Loucy (cell line): ENCODE measurements at regions not wholly inside any gene's neighbourhood (a gene's known extent, or its start where the extent isn't known, plus 50 kb on each side); places are given as distances from the start of the nearest gene placed in this dataset.

Experiments used
- H2AFZ ChIP-seq: fragments of 200-600 bp; sonication (generic); 2 replicates; pipeline ENCODE4 v1.6.0; 2016; ENCODE audit warnings: antibody characterized with exemption, mild to moderate bottlenecking, low read length, moderate library complexity
- H3F3A ChIP-seq: fragments of 200-600 bp; 2 replicates; pipeline ENCODE4 v1.6.0; 2016; ENCODE audit warnings: antibody characterized with exemption, low read depth, mild to moderate bottlenecking
- H3K27me3 ChIP-seq: fragments of 200-600 bp; sonication (generic); 2 replicates; pipeline ENCODE4 v1.6.1; 2014; ENCODE audit warnings: low read length, mild to moderate bottlenecking; ENCODE audit not compliant: insufficient read depth, poor library complexity, severe bottlenecking
- H3K36me3 ChIP-seq: fragments of 200-600 bp; sonication (generic); 2 replicates; pipeline ENCODE4 v1.6.1; 2016; ENCODE audit warnings: low read length; ENCODE audit not compliant: insufficient read depth
- H3K4me1 ChIP-seq: fragments of 200-600 bp; sonication (generic); 2 replicates; pipeline ENCODE4 v1.5.1; 2014; ENCODE audit warnings: low read length, mild to moderate bottlenecking; ENCODE audit not compliant: insufficient read depth, poor library complexity, severe bottlenecking
- H3K4me2 ChIP-seq: fragments of 200-600 bp; sonication (generic); 2 replicates; pipeline ENCODE4 v1.6.0; 2014; ENCODE audit warnings: antibody characterized with exemption, low read length, low read depth, mild to moderate bottlenecking; ENCODE audit not compliant: poor library complexity, severe bottlenecking
- H3K4me3 ChIP-seq: fragments of 200-600 bp; sonication (generic); 2 replicates; pipeline ENCODE4 v1.5.1; 2014; ENCODE audit warnings: low read length, mild to moderate bottlenecking, mixed read lengths; ENCODE audit not compliant: poor library complexity, severe bottlenecking
- H3K79me2 ChIP-seq: fragments of 200-600 bp; sonication (generic); 2 replicates; pipeline ENCODE4 v1.6.1; 2014; ENCODE audit warnings: low read length; ENCODE audit not compliant: insufficient read depth
- H3K9ac ChIP-seq: fragments of 200-600 bp; sonication (generic); 2 replicates; pipeline ENCODE4 v1.6.0; 2014; ENCODE audit warnings: mild to moderate bottlenecking, low read depth, low read length, moderate library complexity; ENCODE audit not compliant: poor library complexity, severe bottlenecking
- H3K9me2 ChIP-seq: fragments of 200-600 bp; sonication (generic); replicated peaks from 2 replicates; pipeline ENCODE4 v1.6.1; 2016; ENCODE audit warnings: low read depth, low read length, mixed read lengths
- H3K9me3 ChIP-seq: fragments of 200-600 bp; sonication (generic); 2 replicates; pipeline ENCODE4 v1.6.1; 2014; ENCODE audit warnings: mild to moderate bottlenecking, antibody characterized with exemption, low read length, low read depth; ENCODE audit not compliant: insufficient read depth
- H4K20me1 ChIP-seq: fragments of 200-600 bp; sonication (generic); 2 replicates; pipeline ENCODE4 v1.6.0; 2014; ENCODE audit warnings: antibody characterized with exemption, low read length, mild to moderate bottlenecking; ENCODE audit not compliant: insufficient read depth, poor library complexity, severe bottlenecking
- CTCF ChIP-seq: fragments of 200-600 bp; sonication (generic); conservative IDR thresholded peaks from 2 replicates; pipeline ENCODE4 v1.5.1; 2014; ENCODE audit warnings: mild to moderate bottlenecking, antibody characterized with exemption, low read length
- EZH2phosphoT487 ChIP-seq: fragments of 200-600 bp; IDR thresholded peaks from 2 replicates; pipeline ENCODE4 v1.6.1; 2018; ENCODE audit warnings: antibody characterized with exemption, mild to moderate bottlenecking, moderate library complexity, borderline replicate concordance

- no peak overlapping the region for H3K9ac ChIP-seq
- H3K36me3 ChIP-seq = no peaks in the 10 kb centered on the region
- H4K20me1 ChIP-seq = no peaks in the 10 kb centered on the region
- no peaks in the 10 kb centered on the region for H3K4me1 ChIP-seq
- no peak overlapping the region for H3K4me2 ChIP-seq
- H3K27me3 ChIP-seq = no peaks in the 10 kb centered on the region
- H3K9me2 ChIP-seq = no peaks in the 10 kb centered on the region
- no peaks in the 10 kb centered on the region for H3F3A ChIP-seq
- H3K79me2 ChIP-seq = no peaks in the 10 kb centered on the region
- TF ChIP-seq CTCF = no peak
- TF ChIP-seq EZH2phosphoT487 = no peak
- H3K9me3 ChIP-seq = no peaks in the 10 kb centered on the region
- H2AFZ ChIP-seq = no peak overlapping the region
- H3K4me3 ChIP-seq = no peak overlapping the region
Observed at GRCh38 chr15:61629269-61629668, 400.2 kb upstream of the RORA start.

- Histone ChIP-seq H3K36me3 (no peaks in the 10 kb centered on the region), H3K27me3 (no peaks in the 10 kb centered on the region), H3K9me2 (no peaks in the 10 kb centered on the region), H3K79me2 (no peaks in the 10 kb centered on the region), H3K4me2 (no peak overlapping the region), H3K4me1 (no peaks in the 10 kb centered on the region), H4K20me1 (no peaks in the 10 kb centered on the region), H3F3A (no peaks in the 10 kb centered on the region), H3K9ac (no peak overlapping the region), H2AFZ (no peak overlapping the region), H3K9me3 (no peaks in the 10 kb centered on the region), H3K4me3 (no peak overlapping the region)
- TF ChIP-seq CTCF (no peak), EZH2phosphoT487 (no peak)
Observed at GRCh38 chr15:61624950-61625349, 395.8 kb upstream of the RORA start.

GRCh38 chr15:61623746-61624145, 394.6 kb upstream of the RORA start:
- H3K9me3 ChIP-seq = no peaks in the 10 kb centered on the region
- no peaks in the 10 kb centered on the region for H3K27me3 ChIP-seq

More at GRCh38 chr15:61623746-61624145, 394.6 kb upstream of the RORA start:
- no peaks in the 10 kb centered on the region for H3K9me2 ChIP-seq
- no peak overlapping the region for H3K4me3 ChIP-seq
- H3K9ac ChIP-seq = no peak overlapping the region
- no peaks in the 10 kb centered on the region for H3K36me3 ChIP-seq
- no peak overlapping the region for H2AFZ ChIP-seq
- no peaks in the 10 kb centered on the region for H3F3A ChIP-seq
- H3K4me2 ChIP-seq = no peak overlapping the region
- no peaks in the 10 kb centered on the region for H3K79me2 ChIP-seq
- TF ChIP-seq CTCF = no peak
- no peak for TF ChIP-seq EZH2phosphoT487
- no peaks in the 10 kb centered on the region for H3K4me1 ChIP-seq
- no peaks in the 10 kb centered on the region for H4K20me1 ChIP-seq
